Endothelial cell of umbilical vein (primary cell): ENCODE measurements at regions not wholly inside any gene's neighbourhood (a gene's known extent, or its start where the extent isn't known, plus 50 kb on each side); places are given as distances from the start of the nearest gene placed in this dataset.
"Not testable (repeated sequence)": the region's sequence is repeated elsewhere in the genome, so short reads cannot be mapped to it uniquely, and the experiment has no call there.

Source experiments
- BruUV-seq: library from RNA; stranded (reverse); fragments of 400-500 nt; replicated peaks from 2 replicates; lab custom pipeline; 2021; lab: Mats Ljungman, UMichigan
- CTCF ChIA-PET: fragments of 300-600, 350-600 bp; sonication (Branson Sonifier 250); formaldehyde crosslinking; loops from one replicate; lab custom pipeline; 2021; ENCODE audit warnings: antibody characterized with exemption, inconsistent platforms; lab: Charles Lee
- POLR2A ChIA-PET: fragments of 300-600, 350-600 bp; sonication (Branson Sonifier 250); formaldehyde crosslinking; loops from one replicate; lab custom pipeline; 2021; ENCODE audit warnings: antibody characterized with exemption, inconsistent platforms; lab: Charles Lee
- DNase-seq: peaks from one replicate; pipeline ENCODE4 v3.0.0-alpha.2; 2011; ENCODE audit warnings: low read depth, low spot score
- FAIRE-seq: peaks from 2 replicates; lab custom pipeline; 2011; peaks lifted over from hg19 to GRCh38; lab: Jason Lieb, UNC
- H2AFZ ChIP-seq: 2 replicates; pipeline ENCODE4 v1.6.0; 2012; ENCODE audit warnings: low read depth, low read length, control low read depth, inconsistent platforms
- H3K27ac ChIP-seq: 2 replicates; pipeline ENCODE4 v1.5.1; 2011; ENCODE audit warnings: low read depth, mild to moderate bottlenecking, control low read depth, low read length, moderate library complexity; ENCODE audit not compliant: insufficient read depth
- H3K27me3 ChIP-seq, 2 experiments: 2 replicates each; pipeline versions ENCODE4 v1.6.0 to v1.6.1; 2011; ENCODE audit warnings: low read length in 2 of 2, mixed read lengths in 1 of 2; ENCODE audit not compliant: control insufficient read depth in 2 of 2, insufficient read depth in 2 of 2
- H3K36me3 ChIP-seq, 2 experiments: 2 replicates in 1 of 2; 3 replicates in 1 of 2; pipeline ENCODE4 v1.5.1; 2011; ENCODE audit warnings: low read length in 2 of 2, mild to moderate bottlenecking in 1 of 2, moderate library complexity in 1 of 2; ENCODE audit not compliant: control insufficient read depth in 2 of 2, insufficient read depth in 2 of 2; ENCODE audit errors: extremely low read depth in 1 of 2
- H3K4me1 ChIP-seq: 3 replicates; pipeline ENCODE4 v1.5.1; 2011; ENCODE audit warnings: mild to moderate bottlenecking, low read length; ENCODE audit not compliant: control insufficient read depth, insufficient read depth; ENCODE audit errors: extremely low read depth
- H3K4me2 ChIP-seq: 2 replicates; pipeline ENCODE4 v1.6.1; 2011; ENCODE audit warnings: low read length, control low read depth, mixed read lengths; ENCODE audit not compliant: insufficient read depth
- H3K4me3 ChIP-seq, 3 experiments: fragments of 200-600 bp in 1 of 3; sonication (generic), shearing (Covaris generic) in 1 of 3; replicated peaks in 1 of 3; 2 replicates each; pipeline ENCODE4 v1.5.1; 2011 to 2016; ENCODE audit warnings: control low read depth in 3 of 3, low read length in 3 of 3, mild to moderate bottlenecking in 2 of 3, inconsistent platforms in 1 of 3, low read depth in 1 of 3, moderate library complexity in 1 of 3; ENCODE audit not compliant: insufficient read depth in 1 of 3
- H3K79me2 ChIP-seq: 2 replicates; pipeline ENCODE4 v1.6.0; 2012; ENCODE audit warnings: low read length, inconsistent platforms; ENCODE audit not compliant: control insufficient read depth, insufficient read depth
- H3K9ac ChIP-seq: replicated peaks from 2 replicates; pipeline ENCODE3; 2011; ENCODE audit warnings: low read length, control low read depth; ENCODE audit not compliant: insufficient read depth; ENCODE audit errors: extremely low read depth
- H3K9me1 ChIP-seq: replicated peaks from 3 replicates; pipeline ENCODE4 v1.6.0; 2011; ENCODE audit warnings: mild to moderate bottlenecking, low read length; ENCODE audit not compliant: control insufficient read depth, insufficient read depth; ENCODE audit errors: extremely low read depth
- H3K9me3 ChIP-seq: replicated peaks from 2 replicates; pipeline ENCODE4 v1.5.1; 2012; ENCODE audit warnings: low read length, inconsistent platforms; ENCODE audit not compliant: control insufficient read depth, insufficient read depth
- H4K20me1 ChIP-seq: replicated peaks from 2 replicates; pipeline ENCODE3; 2011; ENCODE audit warnings: mild to moderate bottlenecking, low read length; ENCODE audit not compliant: control insufficient read depth, insufficient read depth; ENCODE audit errors: extremely low read depth
- dilution Hi-C: fragments of 300-500 bp; cut with MboI; formaldehyde crosslinking; loops from one replicate; pipeline ENCODE4 v1.15.0; 2019; ENCODE audit warnings: low sequenced_read_pairs; ENCODE audit not compliant: extremely low pct_ligation_motif_present
- intact Hi-C: fragments of 100-400 bp; cut with micrococcal nuclease; formaldehyde crosslinking; loops from one replicate; pipeline ENCODE4 v1.10.0; 2022

GRCh38 chr15:20252040-20252439, 289.6 kb downstream of the GOLGA6L6 start:
- H3K4me3 ChIP-seq, FAIRE-seq, POLR2A ChIA-PET, CTCF ChIA-PET, intact Hi-C loops, H3K27me3 ChIP-seq, BruUV-seq, H3K9ac ChIP-seq, H3K36me3 ChIP-seq, H3K27ac ChIP-seq, H3K4me1 ChIP-seq, H3K9me3 ChIP-seq, H2AFZ ChIP-seq, dilution Hi-C loops, H3K4me2 ChIP-seq, DNase-seq, H4K20me1 ChIP-seq, H3K9me1 ChIP-seq, H3K79me2 ChIP-seq: not testable (repeated sequence)

- FAIRE-seq, H3K9me1 ChIP-seq: not testable (repeated sequence)
Measured at GRCh38 chr15:20251214-20252005, 290.2 kb downstream of the GOLGA6L6 start.

GRCh38 chr15:20250206-20250605, 291.4 kb downstream of the GOLGA6L6 start:
- H3K4me1 ChIP-seq, dilution Hi-C loops, BruUV-seq, intact Hi-C loops, H3K9me1 ChIP-seq, DNase-seq, FAIRE-seq, H2AFZ ChIP-seq, POLR2A ChIA-PET, H3K27me3 ChIP-seq, H3K9ac ChIP-seq, H3K4me3 ChIP-seq, CTCF ChIA-PET, H3K4me2 ChIP-seq, H3K79me2 ChIP-seq, H3K36me3 ChIP-seq, H3K27ac ChIP-seq, H4K20me1 ChIP-seq: not testable (repeated sequence)
- H3K9me3 ChIP-seq: peaks cover 12% of the 10 kb centered on the region

More at GRCh38 chr15:20251214-20252005, 290.2 kb downstream of the GOLGA6L6 start:
- CTCF ChIA-PET, intact Hi-C loops, H3K4me2 ChIP-seq, H3K9ac ChIP-seq, H2AFZ ChIP-seq, H3K27me3 ChIP-seq, H3K36me3 ChIP-seq, dilution Hi-C loops, H3K27ac ChIP-seq, H4K20me1 ChIP-seq, POLR2A ChIA-PET, H3K4me3 ChIP-seq, H3K4me1 ChIP-seq, H3K79me2 ChIP-seq, BruUV-seq, DNase-seq: not testable (repeated sequence)
- H3K9me3 ChIP-seq: peaks cover 11% of the 10 kb centered on the region

GRCh38 chr15:20249677-20249970, 292.0 kb downstream of the GOLGA6L6 start:
- H3K4me2 ChIP-seq, POLR2A ChIA-PET: not testable (repeated sequence)

More at GRCh38 chr15:20249677-20249970, 292.0 kb downstream of the GOLGA6L6 start:
- H3K9me1 ChIP-seq, H3K79me2 ChIP-seq, H3K27ac ChIP-seq, CTCF ChIA-PET, FAIRE-seq, H3K4me1 ChIP-seq, H2AFZ ChIP-seq, BruUV-seq, H3K4me3 ChIP-seq, H4K20me1 ChIP-seq, H3K36me3 ChIP-seq, H3K27me3 ChIP-seq, DNase-seq, H3K9ac ChIP-seq, intact Hi-C loops, dilution Hi-C loops: not testable (repeated sequence)
- H3K9me3 ChIP-seq: peaks cover 12% of the 10 kb centered on the region
